ENCODE measurements at regions not wholly inside any gene's neighbourhood (a gene's known extent, or its start where the extent isn't known, plus 50 kb on each side); places are given as distances from the start of the nearest gene placed in this dataset.

DNA sequence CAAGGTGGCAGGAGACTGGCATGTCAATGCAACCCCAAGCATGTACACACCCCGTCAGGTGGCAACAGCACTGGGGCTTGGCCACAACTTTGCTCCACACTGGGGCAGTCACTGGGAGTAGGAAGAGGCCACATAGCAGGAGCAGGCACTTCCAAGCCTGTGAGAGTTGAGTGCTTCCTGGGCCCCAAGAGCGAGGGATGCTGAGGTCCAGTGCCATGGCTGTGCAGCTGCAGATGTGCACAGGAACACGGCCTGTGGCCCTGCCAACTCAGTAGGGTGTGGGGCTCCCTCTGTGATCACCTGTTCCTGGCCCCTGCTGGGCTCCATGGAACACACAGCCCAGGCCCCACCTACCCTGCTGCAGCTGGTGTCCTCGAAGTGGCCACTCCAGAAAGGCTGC is 932.8 kb upstream of the SORCS1 start:
- no peak for DNase-seq (ENCODE audit: low read depth)
- TF ChIP-seq, protein P1, sequence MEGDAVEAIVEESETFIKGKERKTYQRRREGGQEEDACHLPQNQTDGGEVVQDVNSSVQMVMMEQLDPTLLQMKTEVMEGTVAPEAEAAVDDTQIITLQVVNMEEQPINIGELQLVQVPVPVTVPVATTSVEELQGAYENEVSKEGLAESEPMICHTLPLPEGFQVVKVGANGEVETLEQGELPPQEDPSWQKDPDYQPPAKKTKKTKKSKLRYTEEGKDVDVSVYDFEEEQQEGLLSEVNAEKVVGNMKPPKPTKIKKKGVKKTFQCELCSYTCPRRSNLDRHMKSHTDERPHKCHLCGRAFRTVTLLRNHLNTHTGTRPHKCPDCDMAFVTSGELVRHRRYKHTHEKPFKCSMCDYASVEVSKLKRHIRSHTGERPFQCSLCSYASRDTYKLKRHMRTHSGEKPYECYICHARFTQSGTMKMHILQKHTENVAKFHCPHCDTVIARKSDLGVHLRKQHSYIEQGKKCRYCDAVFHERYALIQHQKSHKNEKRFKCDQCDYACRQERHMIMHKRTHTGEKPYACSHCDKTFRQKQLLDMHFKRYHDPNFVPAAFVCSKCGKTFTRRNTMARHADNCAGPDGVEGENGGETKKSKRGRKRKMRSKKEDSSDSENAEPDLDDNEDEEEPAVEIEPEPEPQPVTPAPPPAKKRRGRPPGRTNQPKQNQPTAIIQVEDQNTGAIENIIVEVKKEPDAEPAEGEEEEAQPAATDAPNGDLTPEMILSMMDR (conservative IDR thresholded peaks at IDR 0.05; ENCODE audit: control insufficient read depth, insufficient read depth, low read depth, low read length): no peak
- no peak overlapping the region for H3K4me3 ChIP-seq (ENCODE audit: control insufficient read depth, low read depth, low read length)

DNA sequence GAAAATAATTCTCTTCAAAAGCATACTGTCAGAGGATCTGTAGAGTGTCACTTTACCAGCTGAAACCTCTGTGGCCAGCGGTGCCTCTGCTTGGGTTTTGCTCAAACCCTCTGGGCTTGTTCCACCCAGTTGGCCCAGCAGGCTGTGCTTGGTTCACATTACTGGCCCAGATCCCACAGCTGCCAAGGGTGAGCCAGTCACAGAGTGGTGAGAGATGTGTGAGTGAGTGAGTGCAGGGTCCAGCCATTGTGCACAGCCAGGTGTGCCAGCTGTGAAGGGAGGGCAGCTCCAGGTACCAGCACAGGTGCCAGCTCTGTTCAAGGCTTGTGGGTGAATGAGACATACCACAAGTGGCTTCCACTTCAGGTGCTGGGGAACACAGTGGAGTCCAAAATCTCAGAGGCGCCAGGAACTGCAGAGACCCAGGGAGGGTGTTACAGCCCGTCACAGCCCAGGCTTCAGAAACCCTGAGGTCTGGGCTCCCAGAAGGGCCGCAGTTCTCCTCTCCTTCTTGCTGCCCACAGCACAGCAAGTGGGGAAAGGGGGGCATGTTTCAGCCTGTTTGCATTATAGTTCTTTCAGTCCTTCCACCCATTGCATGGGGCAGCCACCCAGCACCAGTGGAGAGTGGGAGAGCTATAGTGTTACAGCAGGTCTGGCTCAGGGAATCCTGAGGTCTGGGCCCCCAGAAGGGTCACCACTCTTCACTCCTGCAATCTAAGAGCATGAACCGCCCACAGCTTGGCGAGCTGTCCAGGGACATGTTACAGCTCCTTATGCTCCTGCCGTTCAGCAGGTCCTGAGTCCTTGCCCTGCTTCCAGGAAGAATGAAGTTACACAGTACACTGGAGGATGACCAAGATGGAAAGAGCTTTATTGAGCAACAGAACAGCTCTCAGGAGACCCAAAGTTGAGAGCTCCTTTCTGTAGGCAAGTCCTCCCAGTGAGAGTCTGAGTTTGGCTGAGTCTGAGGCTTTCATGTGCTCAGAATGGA is 931.7 kb upstream of the SORCS1 start:
- TF ChIP-seq, protein P1 (conservative IDR thresholded peaks at IDR 0.05; ENCODE audit: control insufficient read depth, insufficient read depth, low read depth, low read length): no peak
- DNase-seq (ENCODE audit: low read depth): peak; percentile 4
- no peak overlapping the region for H3K4me3 ChIP-seq (ENCODE audit: control insufficient read depth, low read depth, low read length)

DNA sequence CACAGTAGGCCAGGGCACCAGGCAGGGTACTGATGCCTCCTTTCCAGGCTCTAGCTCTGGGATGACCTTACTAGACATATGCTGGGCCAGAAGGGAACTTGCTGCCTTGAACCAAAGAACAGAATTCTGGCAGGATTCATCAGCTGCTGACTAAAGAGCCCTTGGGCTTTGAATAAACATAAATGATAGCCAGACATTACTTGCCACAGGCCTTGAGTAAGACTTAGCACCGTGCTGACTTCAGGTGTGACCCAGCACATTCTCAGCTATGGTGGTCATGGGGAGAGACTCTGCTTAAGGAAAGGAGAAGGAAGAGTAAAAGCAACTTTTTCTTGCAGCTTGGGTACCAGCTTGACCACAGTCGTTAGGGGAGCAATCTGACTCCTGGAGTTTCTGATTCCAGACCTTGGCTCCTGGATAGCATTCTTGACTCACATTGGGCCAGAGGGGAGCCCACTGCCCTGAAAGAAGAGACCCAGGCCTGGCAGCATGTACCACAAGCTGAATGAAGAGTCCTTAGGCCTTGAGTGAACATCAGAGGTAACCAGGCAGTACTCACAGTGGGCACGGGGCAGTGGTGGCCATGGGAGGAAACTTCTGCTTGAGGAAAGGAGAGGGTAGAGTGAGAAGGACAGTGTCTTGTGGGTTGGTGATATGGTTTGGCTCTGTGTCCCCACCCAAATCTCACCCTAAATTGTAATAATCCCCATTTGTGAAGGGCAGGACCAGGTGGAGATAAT is 926.1 kb upstream of the SORCS1 start:
- H3K4me3 ChIP-seq (ENCODE audit: control insufficient read depth, low read depth, low read length): no peak overlapping the region
- TF ChIP-seq, protein P1 (conservative IDR thresholded peaks at IDR 0.05; ENCODE audit: control insufficient read depth, insufficient read depth, low read depth, low read length): no peak
- DNase-seq (ENCODE audit: low read depth): peak; percentile 2

DNA sequence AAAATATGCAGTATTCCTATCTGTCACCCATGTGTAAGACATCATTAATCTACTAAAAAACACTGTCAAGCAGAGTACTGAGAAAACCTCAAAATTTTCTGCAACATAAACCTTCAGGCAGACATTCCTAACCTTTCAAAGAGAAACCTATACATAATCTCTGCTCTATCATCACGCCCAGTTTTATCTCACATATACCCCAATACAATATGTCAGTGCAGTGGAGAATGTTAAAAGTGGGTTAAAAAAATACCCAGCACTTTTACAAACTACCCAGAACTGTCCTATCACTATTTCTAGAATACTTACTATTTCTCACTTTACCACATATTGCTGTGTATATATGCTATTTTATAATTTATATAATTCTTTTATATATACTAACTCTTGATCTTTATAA is 922.0 kb upstream of the SORCS1 start:
- no peak for DNase-seq (ENCODE audit: low read depth)
- TF ChIP-seq, protein P1 (conservative IDR thresholded peaks at IDR 0.05; ENCODE audit: control insufficient read depth, insufficient read depth, low read depth, low read length): no peak
- no peak overlapping the region for H3K4me3 ChIP-seq (ENCODE audit: control insufficient read depth, low read depth, low read length)

DNA sequence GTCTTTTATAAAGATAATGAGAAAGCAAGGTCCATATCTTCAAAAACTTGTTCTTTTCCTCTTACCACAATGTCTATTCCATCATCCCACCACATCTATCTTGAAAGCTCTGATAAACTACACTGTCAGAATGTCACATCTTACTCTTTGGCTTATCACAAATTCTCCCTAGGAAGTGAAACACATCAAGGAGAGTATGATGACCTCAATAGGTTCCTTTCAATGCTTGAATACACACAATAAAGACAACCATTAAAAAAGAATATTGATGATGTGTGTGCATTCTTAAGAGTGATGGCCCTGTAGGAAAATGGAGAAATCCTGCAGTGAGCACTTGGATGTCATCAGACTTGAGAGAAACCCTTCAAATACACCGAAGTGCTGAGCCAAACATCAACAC is 918.1 kb upstream of the SORCS1 start:
- TF ChIP-seq, protein P1 (conservative IDR thresholded peaks at IDR 0.05; ENCODE audit: control insufficient read depth, insufficient read depth, low read depth, low read length): no peak
- DNase-seq (ENCODE audit: low read depth): no peak
- H3K4me3 ChIP-seq (ENCODE audit: control insufficient read depth, low read depth, low read length): no peak overlapping the region

DNA sequence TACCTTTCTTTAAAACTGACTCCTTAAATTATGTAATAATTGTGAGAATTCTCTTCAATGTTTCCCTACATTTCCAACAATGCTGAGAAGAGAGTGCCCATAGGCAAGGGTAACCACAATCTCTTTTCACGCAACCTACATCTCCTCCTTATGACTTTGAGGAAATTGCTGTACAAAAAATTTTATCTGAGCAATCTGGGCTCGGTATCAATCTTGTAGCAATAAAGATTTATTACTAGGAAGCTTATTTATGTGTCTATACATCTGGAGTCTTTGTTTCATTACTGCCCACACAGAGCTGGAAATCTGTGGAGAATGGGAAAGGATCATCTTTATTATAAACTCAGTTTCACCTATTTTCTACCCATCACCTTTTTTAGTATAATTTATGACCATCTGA is 913.8 kb upstream of the SORCS1 start:
- TF ChIP-seq, protein P1 (conservative IDR thresholded peaks at IDR 0.05; ENCODE audit: control insufficient read depth, insufficient read depth, low read depth, low read length): no peak
- no peak for DNase-seq (ENCODE audit: low read depth)
- H3K4me3 ChIP-seq (ENCODE audit: control insufficient read depth, low read depth, low read length): no peak overlapping the region

All from fibroblast of mammary gland (primary cell).